SK-N-SH treated with all-trans-retinoic acid at 6 μM for 48 hours (cell line): ENCODE measurements at regions not wholly inside any gene's neighbourhood (a gene's known extent, or its start where the extent isn't known, plus 50 kb on each side); places are given as distances from the start of the nearest gene placed in this dataset.

Experiments
- ATAC-seq: fragments of 200-7000 bp; cut with Tn5 transposase; 3 replicates; pipeline ENCODE4 v1.9.1; 2020; ENCODE audit warnings: mild to moderate bottlenecking, moderate library complexity
- ARNTL ChIP-seq: fragments of 450-650 bp; formaldehyde crosslinking; IDR thresholded peaks from 2 replicates; pipeline ENCODE4 v1.5.0; 2020; ENCODE audit warnings: low read depth, mild to moderate bottlenecking, moderate library complexity, borderline replicate concordance
- BACH2 ChIP-seq: fragments of 250-450 bp; sonication (Bioruptor Pico); IDR thresholded peaks from 2 replicates; pipeline ENCODE4 v1.9.0; 2021; ENCODE audit warnings: mild to moderate bottlenecking, borderline replicate concordance
- CSDC2 ChIP-seq: fragments of 250-450 bp; sonication (Bioruptor Pico); IDR thresholded peaks from 2 replicates; pipeline ENCODE4 v1.5.0; 2020; ENCODE audit warnings: mild to moderate bottlenecking, moderate library complexity
- ESRRG ChIP-seq: fragments of 250-450 bp; sonication (Bioruptor Pico); IDR thresholded peaks from 2 replicates; pipeline ENCODE4 v1.6.1; 2021; ENCODE audit warnings: mild to moderate bottlenecking
- GLIS3 ChIP-seq: fragments of 250-450 bp; sonication (Bioruptor Pico); IDR thresholded peaks from 2 replicates; pipeline ENCODE4 v1.5.0; 2020; ENCODE audit warnings: mild to moderate bottlenecking, moderate library complexity
- ISL1 ChIP-seq: fragments of 250-450 bp; sonication (Bioruptor Pico); IDR thresholded peaks from 2 replicates; pipeline ENCODE4 v2.1.2; 2022; ENCODE audit warnings: mild to moderate bottlenecking, moderate library complexity
- OSR1 ChIP-seq: fragments of 250-450 bp; sonication (Bioruptor Pico); IDR thresholded peaks from 2 replicates; pipeline ENCODE4 v1.8.0; 2022; ENCODE audit warnings: moderate library complexity, mild to moderate bottlenecking, inconsistent platforms
- PPARA ChIP-seq: fragments of 250-450 bp; sonication (Bioruptor Pico); IDR thresholded peaks from 2 replicates; pipeline ENCODE4 v1.5.0; 2020; ENCODE audit warnings: mild to moderate bottlenecking, borderline replicate concordance
- RARB ChIP-seq: fragments of 250-450 bp; sonication (Bioruptor Pico); IDR thresholded peaks from 2 replicates; pipeline ENCODE4 v1.8.0; 2021; ENCODE audit warnings: mild to moderate bottlenecking, moderate library complexity
- SNAI2 ChIP-seq: fragments of 250-450 bp; sonication (Bioruptor Pico); IDR thresholded peaks from 2 replicates; pipeline ENCODE4 v1.5.0; 2020; ENCODE audit warnings: mild to moderate bottlenecking, moderate library complexity
- TCF4 ChIP-seq: fragments of 250-450 bp; sonication (Bioruptor Pico); IDR thresholded peaks from 2 replicates; pipeline ENCODE4 v1.8.0; 2021; ENCODE audit warnings: mild to moderate bottlenecking, moderate library complexity, borderline replicate concordance
- TOX ChIP-seq: fragments of 250-450 bp; sonication (Bioruptor Pico); IDR thresholded peaks from 2 replicates; pipeline ENCODE4 v1.8.0; 2021; ENCODE audit warnings: mild to moderate bottlenecking, moderate library complexity, borderline replicate concordance
- ZC3H10 ChIP-seq: fragments of 250-450 bp; sonication (Bioruptor Pico); IDR thresholded peaks from 2 replicates; pipeline ENCODE4 v1.5.1; 2021; ENCODE audit warnings: mild to moderate bottlenecking, moderate library complexity
- ZFP3 ChIP-seq: fragments of 250-450 bp; sonication (Bioruptor Pico); IDR thresholded peaks from 2 replicates; pipeline ENCODE4 v1.5.0; 2020; ENCODE audit warnings: mild to moderate bottlenecking, moderate library complexity
- ZFP30 ChIP-seq: fragments of 450-650 bp; formaldehyde crosslinking; IDR thresholded peaks from 2 replicates; pipeline ENCODE4 v1.5.0; 2022; ENCODE audit warnings: mild to moderate bottlenecking, moderate library complexity
- ZNF565 ChIP-seq: fragments of 450-650 bp; formaldehyde crosslinking; conservative IDR thresholded peaks from 2 replicates; pipeline ENCODE4 v1.5.0; 2020; ENCODE audit warnings: low read depth, mild to moderate bottlenecking, moderate library complexity
- ZNF70 ChIP-seq: fragments of 450-650 bp; formaldehyde crosslinking; IDR thresholded peaks from 2 replicates; pipeline ENCODE4 v1.5.0; 2020; ENCODE audit warnings: mild to moderate bottlenecking, moderate library complexity
- ZNF8 ChIP-seq: fragments of 450-650 bp; formaldehyde crosslinking; IDR thresholded peaks from 2 replicates; pipeline ENCODE4 v1.5.0; 2020; ENCODE audit warnings: mild to moderate bottlenecking, moderate library complexity
- TF ChIP-seq, protein P1 (sequence below): fragments of 250-450 bp; sonication (Bioruptor Pico); IDR thresholded peaks from 2 replicates; pipeline ENCODE4 v1.5.0; 2020; ENCODE audit warnings: mild to moderate bottlenecking, moderate library complexity
- TF ChIP-seq, protein P2 (sequence below): fragments of 250-450 bp; sonication (Bioruptor Pico); IDR thresholded peaks from 2 replicates; pipeline ENCODE4 v1.5.1; 2020; ENCODE audit warnings: low read depth, mild to moderate bottlenecking, moderate library complexity
- TF ChIP-seq, protein P3 (sequence below): fragments of 250-450 bp; sonication (Bioruptor Pico); IDR thresholded peaks from 2 replicates; pipeline ENCODE4 v1.8.0; 2020; ENCODE audit warnings: mild to moderate bottlenecking, moderate library complexity, borderline replicate concordance
- TF ChIP-seq, protein P4 (sequence below): fragments of 250-450 bp; sonication (Bioruptor Pico); IDR thresholded peaks from 2 replicates; pipeline ENCODE4 v1.5.1; 2021; ENCODE audit warnings: mild to moderate bottlenecking, moderate library complexity

DNA sequence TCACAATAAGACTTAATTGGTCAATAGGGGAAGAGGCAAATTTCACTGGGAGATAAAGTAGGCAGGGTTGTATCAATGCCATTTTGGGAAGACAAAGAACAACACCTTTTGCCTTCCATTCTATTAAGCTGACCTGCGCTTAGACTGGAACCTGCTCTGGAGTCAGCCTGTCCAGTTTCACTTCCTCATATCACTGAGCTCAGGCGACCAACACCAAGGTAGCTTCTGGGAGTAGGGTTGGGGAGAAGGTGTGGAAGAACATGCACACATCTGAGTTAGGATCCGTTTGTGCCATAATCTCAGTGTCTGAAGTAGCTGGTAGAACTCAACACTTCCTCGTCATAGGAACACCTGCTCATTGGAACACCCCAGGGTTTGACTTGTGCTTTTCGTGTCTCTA lies 527.4 kb upstream of the IGFBP3 start (continued):
- TF ChIP-seq, protein P1, sequence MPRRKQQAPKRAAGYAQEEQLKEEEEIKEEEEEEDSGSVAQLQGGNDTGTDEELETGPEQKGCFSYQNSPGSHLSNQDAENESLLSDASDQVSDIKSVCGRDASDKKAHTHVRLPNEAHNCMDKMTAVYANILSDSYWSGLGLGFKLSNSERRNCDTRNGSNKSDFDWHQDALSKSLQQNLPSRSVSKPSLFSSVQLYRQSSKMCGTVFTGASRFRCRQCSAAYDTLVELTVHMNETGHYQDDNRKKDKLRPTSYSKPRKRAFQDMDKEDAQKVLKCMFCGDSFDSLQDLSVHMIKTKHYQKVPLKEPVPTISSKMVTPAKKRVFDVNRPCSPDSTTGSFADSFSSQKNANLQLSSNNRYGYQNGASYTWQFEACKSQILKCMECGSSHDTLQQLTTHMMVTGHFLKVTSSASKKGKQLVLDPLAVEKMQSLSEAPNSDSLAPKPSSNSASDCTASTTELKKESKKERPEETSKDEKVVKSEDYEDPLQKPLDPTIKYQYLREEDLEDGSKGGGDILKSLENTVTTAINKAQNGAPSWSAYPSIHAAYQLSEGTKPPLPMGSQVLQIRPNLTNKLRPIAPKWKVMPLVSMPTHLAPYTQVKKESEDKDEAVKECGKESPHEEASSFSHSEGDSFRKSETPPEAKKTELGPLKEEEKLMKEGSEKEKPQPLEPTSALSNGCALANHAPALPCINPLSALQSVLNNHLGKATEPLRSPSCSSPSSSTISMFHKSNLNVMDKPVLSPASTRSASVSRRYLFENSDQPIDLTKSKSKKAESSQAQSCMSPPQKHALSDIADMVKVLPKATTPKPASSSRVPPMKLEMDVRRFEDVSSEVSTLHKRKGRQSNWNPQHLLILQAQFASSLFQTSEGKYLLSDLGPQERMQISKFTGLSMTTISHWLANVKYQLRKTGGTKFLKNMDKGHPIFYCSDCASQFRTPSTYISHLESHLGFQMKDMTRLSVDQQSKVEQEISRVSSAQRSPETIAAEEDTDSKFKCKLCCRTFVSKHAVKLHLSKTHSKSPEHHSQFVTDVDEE (CRISPR knock-in tag) = no peak
- TF ChIP-seq, protein P2, sequence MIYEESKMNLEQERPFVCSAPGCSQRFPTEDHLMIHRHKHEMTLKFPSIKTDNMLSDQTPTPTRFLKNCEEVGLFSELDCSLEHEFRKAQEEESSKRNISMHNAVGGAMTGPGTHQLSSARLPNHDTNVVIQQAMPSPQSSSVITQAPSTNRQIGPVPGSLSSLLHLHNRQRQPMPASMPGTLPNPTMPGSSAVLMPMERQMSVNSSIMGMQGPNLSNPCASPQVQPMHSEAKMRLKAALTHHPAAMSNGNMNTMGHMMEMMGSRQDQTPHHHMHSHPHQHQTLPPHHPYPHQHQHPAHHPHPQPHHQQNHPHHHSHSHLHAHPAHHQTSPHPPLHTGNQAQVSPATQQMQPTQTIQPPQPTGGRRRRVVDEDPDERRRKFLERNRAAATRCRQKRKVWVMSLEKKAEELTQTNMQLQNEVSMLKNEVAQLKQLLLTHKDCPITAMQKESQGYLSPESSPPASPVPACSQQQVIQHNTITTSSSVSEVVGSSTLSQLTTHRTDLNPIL (CRISPR knock-in tag) = no peak

DNA sequence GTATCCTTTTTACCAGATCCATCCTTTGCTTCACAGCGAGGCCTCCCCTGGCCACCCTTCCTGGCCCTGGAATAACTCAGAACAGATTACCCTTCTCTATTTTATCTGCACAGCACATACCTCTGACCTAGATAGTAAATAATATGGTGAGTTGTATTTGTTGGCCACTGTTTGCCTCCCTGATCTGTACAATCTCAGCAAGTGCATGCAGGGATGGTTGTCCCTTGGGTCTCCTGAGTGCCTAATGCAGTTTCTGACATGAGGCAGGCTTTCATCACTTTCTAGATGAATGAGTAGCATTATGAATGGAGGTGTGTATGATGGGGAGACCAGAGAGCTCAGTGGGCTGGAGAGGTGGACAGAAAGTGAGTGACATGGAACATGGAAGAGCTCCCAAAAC lies 525.1 kb upstream of the IGFBP3 start:
- ATAC-seq = no peak
- TF ChIP-seq ESRRG (no peak), TCF4 (no peak), TOX (CRISPR knock-in tag) (no peak), ARNTL (CRISPR knock-in tag) (no peak), OSR1 (CRISPR knock-in tag) (no peak), ZNF70 (CRISPR knock-in tag) (no peak), RARB (CRISPR knock-in tag) (no peak), ZNF565 (CRISPR knock-in tag) (no peak), ZNF8 (CRISPR knock-in tag) (no peak), BACH2 (CRISPR knock-in tag) (no peak), ZFP30 (CRISPR knock-in tag) (no peak), GLIS3 (no peak), ISL1 (CRISPR knock-in tag) (no peak), ZFP3 (CRISPR knock-in tag) (no peak), CSDC2 (CRISPR knock-in tag) (no peak), PPARA (CRISPR knock-in tag) (no peak), SNAI2 (CRISPR knock-in tag) (no peak)
- TF ChIP-seq, protein P1 (CRISPR knock-in tag) = no peak
- TF ChIP-seq, protein P3, sequence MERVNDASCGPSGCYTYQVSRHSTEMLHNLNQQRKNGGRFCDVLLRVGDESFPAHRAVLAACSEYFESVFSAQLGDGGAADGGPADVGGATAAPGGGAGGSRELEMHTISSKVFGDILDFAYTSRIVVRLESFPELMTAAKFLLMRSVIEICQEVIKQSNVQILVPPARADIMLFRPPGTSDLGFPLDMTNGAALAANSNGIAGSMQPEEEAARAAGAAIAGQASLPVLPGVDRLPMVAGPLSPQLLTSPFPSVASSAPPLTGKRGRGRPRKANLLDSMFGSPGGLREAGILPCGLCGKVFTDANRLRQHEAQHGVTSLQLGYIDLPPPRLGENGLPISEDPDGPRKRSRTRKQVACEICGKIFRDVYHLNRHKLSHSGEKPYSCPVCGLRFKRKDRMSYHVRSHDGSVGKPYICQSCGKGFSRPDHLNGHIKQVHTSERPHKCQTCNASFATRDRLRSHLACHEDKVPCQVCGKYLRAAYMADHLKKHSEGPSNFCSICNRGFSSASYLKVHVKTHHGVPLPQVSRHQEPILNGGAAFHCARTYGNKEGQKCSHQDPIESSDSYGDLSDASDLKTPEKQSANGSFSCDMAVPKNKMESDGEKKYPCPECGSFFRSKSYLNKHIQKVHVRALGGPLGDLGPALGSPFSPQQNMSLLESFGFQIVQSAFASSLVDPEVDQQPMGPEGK (CRISPR knock-in tag) = no peak
- TF ChIP-seq, protein P4, sequence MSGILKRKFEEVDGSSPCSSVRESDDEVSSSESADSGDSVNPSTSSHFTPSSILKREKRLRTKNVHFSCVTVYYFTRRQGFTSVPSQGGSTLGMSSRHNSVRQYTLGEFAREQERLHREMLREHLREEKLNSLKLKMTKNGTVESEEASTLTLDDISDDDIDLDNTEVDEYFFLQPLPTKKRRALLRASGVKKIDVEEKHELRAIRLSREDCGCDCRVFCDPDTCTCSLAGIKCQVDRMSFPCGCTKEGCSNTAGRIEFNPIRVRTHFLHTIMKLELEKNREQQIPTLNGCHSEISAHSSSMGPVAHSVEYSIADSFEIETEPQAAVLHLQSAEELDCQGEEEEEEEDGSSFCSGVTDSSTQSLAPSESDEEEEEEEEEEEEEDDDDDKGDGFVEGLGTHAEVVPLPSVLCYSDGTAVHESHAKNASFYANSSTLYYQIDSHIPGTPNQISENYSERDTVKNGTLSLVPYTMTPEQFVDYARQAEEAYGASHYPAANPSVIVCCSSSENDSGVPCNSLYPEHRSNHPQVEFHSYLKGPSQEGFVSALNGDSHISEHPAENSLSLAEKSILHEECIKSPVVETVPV = no peak
- TF ChIP-seq, all 23 proteins: peak for 0

DNA sequence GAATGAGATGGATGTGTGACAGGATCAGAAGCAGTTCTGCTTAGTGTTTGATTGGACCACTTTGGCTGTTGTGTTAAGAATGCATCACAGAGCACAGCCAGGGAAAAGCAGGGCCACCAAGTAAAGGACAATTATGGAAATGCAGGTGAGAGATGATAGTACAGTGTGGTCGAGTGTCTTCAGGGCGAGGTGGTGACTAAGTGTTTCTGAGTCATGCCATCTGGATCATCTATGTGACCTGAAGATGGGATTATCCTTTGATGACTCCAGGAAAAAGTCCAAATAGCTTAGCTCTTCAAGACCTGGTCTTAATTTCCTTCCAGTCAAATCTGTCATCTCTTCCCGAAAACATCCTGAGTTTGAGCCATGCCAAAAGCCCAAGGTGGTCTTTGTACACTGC lies 523.2 kb upstream of the IGFBP3 start:
- no peak; the same call in 2 of the 3 replicates for ATAC-seq
- TF ChIP-seq, protein P2 (CRISPR knock-in tag) = no peak
- TF ChIP-seq PPARA (CRISPR knock-in tag) (no peak), ZFP3 (CRISPR knock-in tag) (no peak), ZNF70 (CRISPR knock-in tag) (no peak), ZNF8 (CRISPR knock-in tag) (no peak), ZFP30 (CRISPR knock-in tag) (no peak), CSDC2 (CRISPR knock-in tag) (no peak), ARNTL (CRISPR knock-in tag) (no peak), ZNF565 (CRISPR knock-in tag) (no peak), SNAI2 (CRISPR knock-in tag) (no peak), ZC3H10 (CRISPR knock-in tag) (no peak), TCF4 (no peak), BACH2 (CRISPR knock-in tag) (no peak), TOX (CRISPR knock-in tag) (no peak)
- TF ChIP-seq, protein P3 (CRISPR knock-in tag) = no peak
